Astrocyte of the hippocampus (primary cell): ENCODE measurements at regions not wholly inside any gene's neighbourhood (a gene's known extent, or its start where the extent isn't known, plus 50 kb on each side); places are given as distances from the start of the nearest gene placed in this dataset.
A peak's percentile ranks its signal among the peaks of the same experiment; 100 is the strongest.
"Not testable (repeated sequence)": the region's sequence is repeated elsewhere in the genome, so short reads cannot be mapped to it uniquely, and the experiment has no call there.

Experiments used
- DNase-seq: peaks from one replicate; pipeline ENCODE4 v3.0.0; 2011; ENCODE audit warnings: low read depth, low spot score

- DNase-seq: no peak
Observed at GRCh38 chr4:184335520-184335919, 117.8 kb upstream of the ENPP6 start.

- not testable (repeated sequence) for DNase-seq
Observed at GRCh38 chr4:184333446-184333845, 115.8 kb upstream of the ENPP6 start.

DNA sequence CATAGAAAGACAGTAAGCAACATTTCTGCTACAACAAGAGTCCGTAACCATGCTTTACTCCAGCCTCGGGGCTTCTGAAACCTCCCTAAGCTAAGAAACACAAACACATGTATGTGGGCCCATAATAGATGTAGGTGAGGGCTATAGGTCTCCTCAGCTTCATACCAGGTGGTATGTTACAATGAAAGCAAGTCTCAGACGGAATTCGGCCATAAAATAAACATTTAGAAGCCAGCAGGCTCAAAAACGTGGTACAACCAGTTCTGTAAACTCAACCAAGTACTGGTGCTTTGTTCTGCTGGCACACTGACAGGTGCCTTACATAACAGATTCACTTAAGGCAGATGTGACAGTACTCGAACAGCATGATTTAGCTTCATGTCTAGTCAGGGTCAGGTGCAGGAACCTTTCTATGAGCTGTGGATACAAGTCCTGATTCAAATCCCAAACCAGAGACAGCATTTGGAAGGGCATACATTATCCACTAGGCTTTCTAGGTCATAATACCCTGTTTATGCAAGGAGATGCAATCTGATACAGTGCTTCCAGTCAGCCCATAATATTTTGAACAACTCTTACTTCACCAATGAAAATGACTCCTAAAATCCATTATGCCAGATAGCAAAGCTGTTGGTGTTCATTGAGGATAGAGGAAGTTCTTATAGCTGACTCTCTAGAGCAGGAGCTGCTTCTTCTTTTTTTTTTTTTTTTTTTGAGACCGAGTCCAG lies 113.8 kb upstream of the ENPP6 start:
- DNase-seq: no peak

DNA sequence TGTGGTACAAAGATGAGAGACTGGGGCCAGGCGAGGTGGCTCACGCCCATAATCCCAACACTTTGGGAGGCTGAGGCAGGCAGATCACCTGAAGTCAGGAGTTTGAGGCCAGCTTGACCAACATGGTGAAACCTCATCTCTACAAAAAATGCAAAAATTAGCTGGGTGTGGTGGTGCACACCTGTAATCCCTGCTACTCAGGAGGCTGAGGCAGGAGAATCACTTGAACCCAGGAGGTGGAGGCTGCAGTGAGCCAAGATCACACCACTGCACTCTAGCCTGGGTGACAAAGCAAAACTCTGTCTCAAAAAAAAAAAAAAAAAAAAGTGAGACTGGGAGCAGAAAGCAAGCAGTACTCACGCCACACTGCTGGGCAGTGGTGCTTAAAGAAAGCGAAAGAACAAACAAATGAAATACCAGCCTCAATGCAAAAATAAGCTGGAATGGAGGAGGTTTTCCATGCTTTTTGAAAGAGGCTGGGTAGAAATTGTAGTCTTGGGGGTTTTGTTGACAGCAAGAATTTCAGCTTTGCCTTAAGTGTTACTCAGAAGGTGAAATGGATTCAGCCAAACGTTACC lies 112.9 kb upstream of the ENPP6 start:
- DNase-seq: not testable (repeated sequence)

DNA sequence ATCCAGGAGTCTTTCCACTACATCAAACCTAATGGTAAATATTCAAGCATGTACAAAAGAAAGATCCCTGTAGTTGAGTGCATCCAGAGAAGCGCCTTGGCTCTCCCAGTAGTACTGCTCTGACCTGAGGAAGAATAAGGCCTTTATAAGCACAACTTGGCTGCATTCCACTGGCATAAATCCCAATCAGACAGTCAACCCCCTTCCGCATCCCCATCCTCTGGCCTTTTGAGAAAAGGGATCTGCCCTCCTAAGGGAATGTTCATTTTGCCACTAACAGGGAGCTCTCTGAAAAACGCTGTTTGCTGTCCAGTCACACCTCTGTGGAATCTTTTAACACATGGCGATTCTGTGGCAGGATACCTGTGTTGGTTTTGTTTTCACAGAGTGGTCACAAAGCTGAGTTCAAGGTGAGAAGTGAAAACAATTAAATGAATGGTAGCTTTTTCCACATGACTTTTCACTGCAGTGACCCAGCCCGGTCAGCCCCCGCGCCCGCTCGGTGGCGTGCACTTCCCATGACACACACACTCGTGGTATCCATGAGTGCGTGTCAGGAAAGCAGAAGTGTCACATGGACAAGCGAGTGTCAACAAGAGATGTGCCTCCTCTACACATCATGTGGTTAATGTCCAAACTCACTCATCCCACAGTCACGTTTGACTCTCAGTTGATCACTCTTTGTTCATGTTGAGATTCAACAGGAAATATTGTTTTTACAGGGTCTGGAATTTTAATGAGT lies 112.2 kb upstream of the ENPP6 start:
- DNase-seq: peak; percentile 37

- no peak for DNase-seq
Observed at GRCh38 chr4:184329235-184329634, 111.6 kb upstream of the ENPP6 start.

DNA sequence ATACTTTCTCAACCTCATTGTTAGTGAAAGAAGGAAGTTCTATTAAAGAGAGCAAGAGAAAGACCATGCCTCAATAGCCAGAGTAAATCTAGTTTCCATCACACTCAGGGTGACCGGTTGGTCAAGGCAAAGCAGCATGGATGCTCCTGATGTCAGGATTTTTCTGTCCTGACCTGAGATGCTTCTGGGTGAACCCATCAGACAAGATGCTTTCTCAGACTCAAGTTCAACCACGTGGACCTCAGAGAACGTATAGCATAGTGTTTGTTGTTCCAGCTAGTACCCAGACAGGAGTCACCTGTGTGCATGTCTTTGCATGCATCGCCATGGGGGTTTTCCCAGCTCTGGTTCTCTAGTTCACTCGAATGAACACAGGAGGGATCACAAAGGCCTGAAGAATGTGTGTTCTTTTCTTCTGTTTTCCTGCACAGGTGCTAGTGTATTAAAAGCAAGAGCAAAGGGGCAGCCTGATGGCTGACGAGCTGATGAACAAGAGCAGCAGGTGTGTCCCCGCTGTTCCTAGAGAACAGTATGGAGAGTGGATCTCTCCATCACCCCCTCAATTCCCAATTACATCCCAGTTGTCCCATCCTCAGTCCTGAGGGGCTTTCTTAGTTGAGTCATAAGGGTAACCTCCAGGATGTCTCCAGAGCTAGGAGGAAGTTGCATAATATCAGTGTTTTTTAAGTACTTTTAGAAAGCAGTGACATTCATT lies 110.5 kb upstream of the ENPP6 start:
- no peak for DNase-seq

- DNase-seq: no peak
Observed at GRCh38 chr4:184324939-184325477, 107.3 kb upstream of the ENPP6 start.

DNA sequence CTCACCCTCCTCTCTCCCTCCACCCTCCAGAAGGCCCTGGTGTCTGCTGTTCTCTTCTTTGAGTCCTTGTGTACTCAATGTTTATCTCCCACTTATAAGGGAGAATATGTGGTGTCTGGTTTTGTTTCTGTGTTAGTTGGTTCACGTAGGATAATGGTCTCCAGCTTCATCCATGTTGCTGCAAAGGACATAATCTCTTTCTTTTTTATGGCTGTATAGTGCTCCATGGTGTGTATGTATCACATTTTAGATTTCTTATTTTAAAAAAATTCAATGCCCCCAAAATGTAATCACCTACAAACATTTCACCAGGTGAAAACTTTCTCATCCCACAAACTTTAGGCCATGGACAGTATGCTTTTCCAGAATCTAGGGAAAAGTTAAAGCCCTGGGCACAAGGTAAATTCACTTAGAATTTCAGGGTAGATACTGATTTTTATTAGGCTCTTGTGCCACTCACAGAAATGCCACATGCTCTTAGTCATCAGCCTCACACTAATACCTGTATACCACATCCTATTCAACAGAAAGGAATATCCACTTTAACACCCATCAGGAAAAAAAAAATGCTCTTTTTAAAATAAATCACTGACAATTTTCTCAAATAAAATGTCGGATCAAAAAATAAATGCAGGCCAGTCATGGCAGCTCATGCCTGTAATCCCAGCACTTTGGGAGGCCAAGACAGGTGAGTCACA lies 104.8 kb upstream of the ENPP6 start:
- no peak for DNase-seq

DNA sequence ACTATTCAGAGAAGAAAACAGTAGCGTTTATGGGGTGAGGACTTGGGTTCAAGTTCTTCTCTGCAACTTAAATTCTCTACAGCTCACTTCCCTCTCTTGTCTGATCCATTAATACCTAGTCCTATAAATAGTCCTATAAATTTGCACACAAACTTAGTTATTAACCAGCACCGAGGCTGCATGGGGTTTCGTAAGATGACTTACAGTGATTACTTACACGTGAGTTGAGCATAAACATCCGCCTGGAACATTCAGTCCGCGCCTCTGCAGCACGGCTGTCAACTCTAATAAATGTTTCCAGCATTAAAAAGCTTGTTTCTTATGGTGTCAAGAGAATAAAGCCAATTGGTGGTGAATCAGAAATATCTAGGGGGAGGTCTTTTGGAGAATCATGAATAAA lies 103.0 kb upstream of the ENPP6 start:
- DNase-seq: no peak

GRCh38 chr4:184318852-184319251 lies 101.2 kb upstream of the ENPP6 start:
- DNase-seq: no peak

- peak; percentile 31 for DNase-seq
Observed at GRCh38 chr4:184317234-184317918, 99.7 kb upstream of the ENPP6 start.

GRCh38 chr4:184316821-184317220 lies 99.1 kb upstream of the ENPP6 start:
- no peak for DNase-seq

DNA sequence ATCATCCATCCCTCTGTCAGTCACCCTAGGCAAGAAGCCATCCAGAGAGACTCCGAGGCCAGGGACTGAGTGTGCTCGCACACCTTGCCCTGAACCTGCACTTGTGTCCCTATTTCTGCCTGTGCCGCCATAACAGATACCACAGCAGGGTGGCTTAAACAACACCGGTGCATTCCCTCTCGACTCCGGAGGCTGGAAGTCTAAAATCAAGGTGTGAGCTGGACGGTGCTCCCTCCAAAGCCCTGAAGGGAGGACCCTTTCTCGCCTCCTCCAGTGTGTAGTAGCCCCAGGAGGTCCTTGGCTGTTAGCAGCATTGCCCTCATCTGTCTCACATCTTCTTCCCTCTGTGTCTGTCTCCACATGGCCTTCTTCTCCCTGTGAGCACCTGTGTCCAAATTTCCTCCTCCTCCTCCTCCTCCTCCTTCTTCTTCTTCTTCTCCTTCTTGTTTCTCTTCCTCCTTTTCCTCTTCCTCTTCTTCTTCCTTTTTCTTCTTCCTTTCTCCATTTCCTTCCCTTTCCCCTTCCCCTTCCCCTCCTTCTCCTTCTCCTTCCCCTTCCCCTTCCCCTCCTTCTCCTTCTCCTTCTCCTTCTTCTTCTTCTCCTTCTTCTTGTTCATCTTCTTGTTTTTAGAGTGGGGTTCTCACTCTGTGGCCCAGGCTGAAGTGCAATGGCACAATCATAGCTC lies 98.1 kb upstream of the ENPP6 start:
- no peak for DNase-seq

DNA sequence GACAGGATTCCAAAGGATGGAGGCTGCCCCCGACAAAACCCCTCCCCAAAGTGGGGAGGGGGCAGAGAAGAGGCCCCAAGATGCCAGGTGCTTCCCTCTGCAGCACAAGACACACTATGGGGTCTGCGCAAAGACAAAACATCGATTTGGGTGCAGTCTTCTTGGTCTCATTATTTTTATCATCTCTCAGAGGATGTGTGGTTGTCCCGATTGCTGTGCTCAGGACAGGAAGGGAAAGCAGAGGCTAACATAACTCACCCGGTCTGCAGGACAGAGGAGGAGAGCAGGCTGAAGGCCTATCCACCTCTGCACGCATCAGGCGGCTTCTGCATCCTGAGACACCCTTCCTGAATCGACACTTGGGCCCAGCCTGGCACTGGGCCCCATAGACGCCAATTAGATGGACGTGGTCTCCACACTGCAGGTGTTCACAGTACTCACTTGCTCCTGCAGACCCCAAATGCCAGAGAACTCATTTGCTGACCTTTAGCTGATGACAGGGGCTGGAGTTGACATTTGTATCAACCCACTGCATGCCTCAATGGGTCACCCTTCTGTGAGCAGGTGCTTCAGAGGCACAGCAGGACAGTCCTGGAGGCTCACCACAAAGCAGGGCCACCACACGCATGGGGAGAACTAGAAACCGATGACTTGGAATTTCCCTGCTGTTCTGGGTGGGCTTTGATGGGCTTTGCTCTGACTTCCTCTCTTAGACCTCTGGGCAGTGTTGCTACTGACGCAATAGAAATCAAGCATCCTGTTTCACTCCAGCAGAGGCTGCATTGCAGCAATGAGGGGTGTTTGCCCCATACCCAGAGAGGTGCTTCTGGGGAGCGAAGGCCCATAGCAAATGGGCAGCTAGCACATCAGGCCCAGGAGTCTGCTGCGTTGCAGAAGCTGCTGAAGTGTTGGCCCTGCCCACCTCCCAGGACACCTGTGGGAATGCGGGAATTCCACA lies 96.3 kb upstream of the ENPP6 start:
- no peak for DNase-seq

- DNase-seq: no peak
Observed at GRCh38 chr4:184313058-184313581, 95.4 kb upstream of the ENPP6 start.

DNA sequence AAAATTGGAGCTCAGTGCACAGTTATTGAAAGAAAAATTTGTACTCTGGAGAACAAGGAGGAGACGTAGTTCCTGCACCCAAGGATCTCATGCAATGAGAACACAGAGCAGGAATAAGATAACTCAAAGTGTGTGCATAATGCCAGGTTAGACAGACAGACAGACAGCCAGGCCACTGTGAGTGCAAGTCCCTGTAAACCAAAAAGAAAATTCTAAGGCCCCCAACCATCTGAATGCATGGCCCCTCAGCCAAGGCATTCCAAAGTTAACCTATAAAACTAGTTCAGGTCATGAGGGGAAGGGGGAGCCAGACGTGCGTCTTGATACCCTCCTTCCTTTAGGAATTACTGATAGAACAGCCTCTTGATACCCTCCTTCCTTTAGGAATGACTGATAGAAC lies 94.5 kb upstream of the ENPP6 start:
- no peak for DNase-seq

GRCh38 chr4:184310881-184311709 lies 93.4 kb upstream of the ENPP6 start:
- DNase-seq: no peak
